Lung (tissue), 11 donors: ENCODE measurements at regions not wholly inside any gene's neighbourhood (a gene's known extent, or its start where the extent isn't known, plus 50 kb on each side); places are given as distances from the start of the nearest gene placed in this dataset.

Source experiments
- ATAC-seq: fragments of 200-7000 bp; cut with Tn5 transposase; one replicate; pipeline ENCODE4 v1.9.1; 2020; ENCODE audit warnings: moderate number of reproducible peaks; ENCODE audit not compliant: insufficient read depth, low FRiP score
- DNase-seq, 3 donors: peaks; one replicate each; pipeline ENCODE4 v3.0.0-alpha.2; 2013 to 2017
- H3K27ac ChIP-seq, 2 donors: one replicate each; pipeline ENCODE4 v1.5.1; 2013; ENCODE audit warnings: mild to moderate bottlenecking in 2 of 2, moderate library complexity in 2 of 2, control low read depth in 1 of 2, inconsistent platforms in 1 of 2, low read depth in 1 of 2, low read length in 1 of 2
- H3K27me3 ChIP-seq, 3 donors: one replicate each; pipeline ENCODE4 v1.5.1; 2013; ENCODE audit warnings: low read length in 2 of 3; ENCODE audit not compliant: control insufficient read depth in 3 of 3, insufficient read depth in 3 of 3
- H3K36me3 ChIP-seq, 4 donors: one replicate each; pipeline ENCODE4 v1.5.1; 2013; ENCODE audit warnings: low read length in 4 of 4, mild to moderate bottlenecking in 1 of 4, moderate library complexity in 1 of 4; ENCODE audit not compliant: control insufficient read depth in 4 of 4, insufficient read depth in 4 of 4
- H3K4me1 ChIP-seq, 5 donors: one replicate each; pipeline ENCODE4 v1.5.1; 2013; ENCODE audit warnings: low read length in 5 of 5, mild to moderate bottlenecking in 2 of 5, moderate library complexity in 1 of 5; ENCODE audit not compliant: control insufficient read depth in 5 of 5, insufficient read depth in 5 of 5
- H3K4me3 ChIP-seq: one replicate; pipeline ENCODE4 v1.5.1; 2013; ENCODE audit warnings: mild to moderate bottlenecking, control low read depth, moderate library complexity
- H3K9ac ChIP-seq, 2 donors: one replicate each; pipeline ENCODE4 v1.5.1; 2013; ENCODE audit warnings: low read length in 2 of 2, control low read depth in 1 of 2; ENCODE audit not compliant: insufficient read depth in 1 of 2
- H3K9me3 ChIP-seq, 4 donors: one replicate each; pipeline ENCODE4 v1.5.1; 2013; ENCODE audit warnings: low read length in 3 of 4, mild to moderate bottlenecking in 1 of 4, moderate library complexity in 1 of 4; ENCODE audit not compliant: control insufficient read depth in 4 of 4, insufficient read depth in 3 of 4
- WGBS, 2 donors: extraction: QIAGEN DNeasy Blood & Tissue Kit; methylation state at CpG; one replicate each; pipeline ENCODE4 v1.1.7; 2013; 5-methylcytosine and 5-hydroxymethylcytosine counted together
- TF ChIP-seq, protein P1 (sequence below): IDR thresholded peaks from 2 replicates; pipeline ENCODE4 v1.5.1; 2012; ENCODE audit warnings: mild to moderate bottlenecking; ENCODE audit errors: control extremely low read depth, extremely low read depth
- donor health status: control.
- donor health status: control.
- donor health status: Bipolar disorder and iron deficiency.
- donor health status: healthy.
- donor health status: DM: yes; HTN: yes; CAD: no.

DNA sequence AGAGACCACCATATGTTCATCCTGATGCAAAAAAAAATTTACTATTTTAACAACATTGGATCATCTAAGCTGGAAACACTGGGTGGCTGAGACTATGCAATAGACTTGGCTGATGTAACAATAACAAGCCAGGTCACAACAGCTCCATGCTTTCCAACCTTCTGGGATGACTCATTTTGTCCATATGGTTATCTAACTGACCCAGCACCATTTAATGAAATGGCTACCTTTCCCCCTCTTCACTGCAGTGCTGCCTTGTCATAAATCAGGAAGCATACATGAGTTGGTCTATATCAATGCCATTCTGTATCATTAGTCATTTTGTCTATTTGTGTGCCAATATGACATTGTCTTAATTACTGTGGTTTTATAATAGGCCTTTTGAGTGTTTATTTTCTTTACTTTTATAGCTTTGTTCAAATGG is 217.6 kb upstream of the KCNJ16 start:
- TF ChIP-seq, protein P1, sequence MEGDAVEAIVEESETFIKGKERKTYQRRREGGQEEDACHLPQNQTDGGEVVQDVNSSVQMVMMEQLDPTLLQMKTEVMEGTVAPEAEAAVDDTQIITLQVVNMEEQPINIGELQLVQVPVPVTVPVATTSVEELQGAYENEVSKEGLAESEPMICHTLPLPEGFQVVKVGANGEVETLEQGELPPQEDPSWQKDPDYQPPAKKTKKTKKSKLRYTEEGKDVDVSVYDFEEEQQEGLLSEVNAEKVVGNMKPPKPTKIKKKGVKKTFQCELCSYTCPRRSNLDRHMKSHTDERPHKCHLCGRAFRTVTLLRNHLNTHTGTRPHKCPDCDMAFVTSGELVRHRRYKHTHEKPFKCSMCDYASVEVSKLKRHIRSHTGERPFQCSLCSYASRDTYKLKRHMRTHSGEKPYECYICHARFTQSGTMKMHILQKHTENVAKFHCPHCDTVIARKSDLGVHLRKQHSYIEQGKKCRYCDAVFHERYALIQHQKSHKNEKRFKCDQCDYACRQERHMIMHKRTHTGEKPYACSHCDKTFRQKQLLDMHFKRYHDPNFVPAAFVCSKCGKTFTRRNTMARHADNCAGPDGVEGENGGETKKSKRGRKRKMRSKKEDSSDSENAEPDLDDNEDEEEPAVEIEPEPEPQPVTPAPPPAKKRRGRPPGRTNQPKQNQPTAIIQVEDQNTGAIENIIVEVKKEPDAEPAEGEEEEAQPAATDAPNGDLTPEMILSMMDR: no peak
- H3K4me1 ChIP-seq: peaks cover 0 to 11% (median 3%) of the 10 kb centered on the region in 5 donors
- no peaks in the 10 kb centered on the region for H3K36me3 ChIP-seq
- no peak overlapping the region for H3K9ac ChIP-seq
- H3K9me3 ChIP-seq: peaks cover 0 to 4% (median 2%) of the 10 kb centered on the region in 4 donors
- no peak for ATAC-seq
- DNase-seq: no peak
- no peak overlapping the region for H3K4me3 ChIP-seq
- H3K27me3 ChIP-seq: no peaks in the 10 kb centered on the region
- no peak overlapping the region for H3K27ac ChIP-seq

DNA sequence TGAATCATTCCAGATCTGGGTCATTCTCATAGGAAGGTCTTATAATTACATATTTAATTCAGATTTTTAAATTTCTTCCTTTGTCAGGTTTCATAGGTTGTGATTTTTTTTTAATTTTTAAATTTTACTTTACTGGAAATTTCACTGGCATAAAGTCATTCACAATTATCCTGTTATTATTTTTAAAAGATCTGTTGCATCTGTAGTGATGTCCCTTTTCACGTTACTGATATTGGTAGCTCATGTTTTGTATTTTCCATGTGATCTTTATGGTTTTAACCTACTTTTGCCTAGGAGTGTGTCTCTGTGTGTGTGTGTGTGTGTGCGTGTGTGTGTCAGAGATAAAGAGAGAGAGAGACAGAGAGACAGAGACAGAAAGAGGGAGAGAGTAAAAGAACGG is 216.6 kb upstream of the KCNJ16 start:
- TF ChIP-seq, protein P1: no peak
- no peak for DNase-seq
- WGBS, 2 donors: 64 to 66% methylated on average over 3 of the region's 3 CpGs
- Histone ChIP-seq H3K36me3 (no peaks in the 10 kb centered on the region), H3K27me3 (no peaks in the 10 kb centered on the region), H3K4me1 (peaks cover 0 to 9% (median 3%) of the 10 kb centered on the region in 5 donors), H3K4me3 (no peak overlapping the region), H3K9me3 (peaks cover 0 to 4% (median 2%) of the 10 kb centered on the region in 4 donors), H3K9ac (no peak overlapping the region), H3K27ac (no peak overlapping the region)
- no peak for ATAC-seq

DNA sequence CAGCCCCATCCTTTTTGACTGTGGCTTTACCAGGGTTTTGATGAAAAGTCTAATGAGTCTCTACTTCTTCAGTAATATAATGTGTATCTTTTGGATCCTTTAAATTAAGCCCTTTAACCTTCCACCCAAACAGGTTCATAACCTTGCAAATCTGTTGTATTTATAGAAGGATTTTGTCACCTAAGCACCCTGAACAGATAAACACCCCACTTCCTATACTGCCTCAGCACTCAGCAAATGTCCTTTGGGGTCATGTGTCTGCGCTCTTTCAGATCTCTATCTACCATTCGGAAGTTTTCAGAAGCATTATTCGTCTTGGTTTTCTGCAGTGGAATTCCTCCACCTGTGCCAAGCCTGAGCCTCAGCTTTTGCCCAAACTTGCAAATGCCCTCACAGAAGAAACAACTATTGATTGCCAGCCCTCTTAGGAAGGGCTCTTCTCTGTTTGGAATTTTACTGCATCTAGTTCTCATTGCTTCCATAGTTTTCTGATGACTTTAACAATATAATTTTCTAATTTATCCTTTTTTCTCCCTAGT is 214.8 kb upstream of the KCNJ16 start:
- Histone ChIP-seq H3K27me3 (no peaks in the 10 kb centered on the region), H3K4me1 (no peaks in the 10 kb centered on the region), H3K9me3 (peaks cover 0 to 4% (median 2%) of the 10 kb centered on the region in 4 donors), H3K36me3 (no peaks in the 10 kb centered on the region), H3K4me3 (no peak overlapping the region), H3K9ac (no peak overlapping the region), H3K27ac (no peak overlapping the region)
- DNase-seq: no peak
- WGBS, 2 donors: 81 to 88% methylated on average over 3 of the region's 3 CpGs
- no peak for ATAC-seq
- TF ChIP-seq, protein P1: no peak

- ATAC-seq (no peak), DNase-seq (no peak)
- TF ChIP-seq, protein P1: no peak
- WGBS, 2 donors: 91 to 93% methylated on average over 2 of the region's 2 CpGs
- Histone ChIP-seq H3K36me3 (no peaks in the 10 kb centered on the region), H3K9me3 (no peaks in the 10 kb centered on the region), H3K9ac (no peak overlapping the region), H3K4me1 (no peaks in the 10 kb centered on the region), H3K27ac (no peak overlapping the region), H3K4me3 (no peak overlapping the region), H3K27me3 (no peaks in the 10 kb centered on the region)
These were observed 210.6 kb upstream of the KCNJ16 start for GRCh38 chr17:69864462-69864861.
